GM12892 (cell line): ENCODE measurements at regions not wholly inside any gene's neighbourhood (a gene's known extent, or its start where the extent isn't known, plus 50 kb on each side); places are given as distances from the start of the nearest gene placed in this dataset.

ENCODE experiments used
- DNase-seq: peaks from one replicate; pipeline ENCODE4 v3.0.0; 2011; ENCODE audit not compliant: insufficient read length
- FAIRE-seq: peaks from 2 replicates; lab custom pipeline; 2011; peaks lifted over from hg19 to GRCh38; lab: Jason Lieb, UNC
- POLR2A ChIP-seq: IDR thresholded peaks from 2 replicates; pipeline ENCODE4 v1.6.1; 2011; ENCODE audit warnings: low read depth, low read length, control low read depth
- POLR2AphosphoS5 ChIP-seq: IDR thresholded peaks from 2 replicates; pipeline ENCODE4 v1.6.1; 2011; ENCODE audit warnings: low read depth, low read length, control low read depth
- TAF1 ChIP-seq: IDR thresholded peaks from 2 replicates; pipeline ENCODE4 v1.6.1; 2011; ENCODE audit warnings: low read depth, mild to moderate bottlenecking, control low read depth, low read length, borderline replicate concordance

DNA sequence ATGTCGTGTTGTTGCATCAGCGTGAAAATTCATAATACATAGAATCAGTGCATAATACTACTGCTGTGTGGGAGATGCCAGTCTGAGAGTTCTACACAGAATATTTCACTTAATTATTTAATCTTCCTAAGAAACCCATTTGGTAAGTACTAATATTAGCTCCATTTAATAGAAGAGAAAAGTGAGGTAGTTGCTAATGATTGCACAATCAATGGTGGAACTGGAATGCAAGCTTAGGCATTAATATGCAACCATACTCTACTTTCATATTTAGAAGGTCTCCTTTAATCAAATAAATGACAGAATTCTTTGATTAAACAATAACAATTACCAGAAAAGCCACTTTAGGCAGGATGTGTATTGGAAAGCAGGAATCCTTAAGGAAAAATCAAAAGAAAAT lies 660.7 kb upstream of the PHF14 start:
- FAIRE-seq (no peak), DNase-seq (no peak)
- no peak for TF ChIP-seq TAF1
- no peak for TF ChIP-seq POLR2A
- TF ChIP-seq POLR2AphosphoS5 = no peak

DNA sequence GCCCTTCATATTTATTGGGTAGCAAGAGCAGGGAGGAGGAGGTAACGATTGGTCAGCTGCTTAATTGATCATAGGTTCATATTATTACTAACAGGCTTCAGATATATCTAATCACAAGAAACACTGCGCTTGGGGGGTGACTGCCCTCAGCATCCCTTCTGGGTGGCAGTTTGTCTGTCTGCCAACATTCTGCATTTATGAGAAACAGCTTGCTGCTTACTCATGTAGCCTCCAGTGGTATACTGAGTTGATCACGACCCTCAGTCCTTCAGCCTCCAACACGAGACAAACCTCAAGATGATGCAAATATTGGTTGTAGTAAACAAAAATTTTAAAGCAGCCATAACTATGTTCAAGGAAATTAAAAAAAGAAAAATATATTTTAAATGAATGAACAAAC lies 657.8 kb upstream of the PHF14 start:
- TF ChIP-seq TAF1 (no peak), POLR2A (no peak), POLR2AphosphoS5 (no peak)
- FAIRE-seq = no peak
- DNase-seq = no peak

DNA sequence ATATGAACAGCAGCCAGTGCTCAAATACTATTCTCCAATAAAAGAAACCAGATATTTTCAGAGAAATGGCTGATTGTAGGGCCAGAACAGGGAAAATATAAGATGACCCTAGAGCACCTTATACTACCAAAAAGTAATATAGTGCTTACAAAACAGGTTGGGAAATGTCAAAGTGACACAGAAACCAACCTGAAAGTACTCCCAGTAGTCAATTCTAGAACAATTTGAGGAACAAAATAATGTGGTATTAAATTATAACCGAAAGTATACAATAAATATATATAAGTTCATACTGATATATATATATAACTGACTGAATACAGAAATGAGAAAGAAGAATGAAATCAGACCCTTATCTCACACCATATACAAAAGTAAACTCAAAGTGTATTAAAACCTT lies 657.2 kb upstream of the PHF14 start:
- TF ChIP-seq TAF1 = no peak
- no peak for FAIRE-seq
- DNase-seq = no peak

- DNase-seq = no peak
- no peak for TF ChIP-seq POLR2A
- no peak for TF ChIP-seq POLR2AphosphoS5
- TF ChIP-seq TAF1 = no peak
- no peak for FAIRE-seq
These were observed 648.3 kb upstream of the PHF14 start for GRCh38 chr7:10325395-10325794.

- TF ChIP-seq TAF1 (no peak), POLR2AphosphoS5 (no peak), POLR2A (no peak)
- FAIRE-seq (no peak), DNase-seq (no peak)
These were observed 630.6 kb upstream of the PHF14 start for GRCh38 chr7:10343108-10343507.

- DNase-seq (no peak), FAIRE-seq (no peak)
- no peak for TF ChIP-seq TAF1
- TF ChIP-seq POLR2AphosphoS5 = no peak
- TF ChIP-seq POLR2A = no peak
These were observed 627.6 kb upstream of the PHF14 start for GRCh38 chr7:10346032-10346431.

GRCh38 chr7:10355816-10356215 lies 617.9 kb upstream of the PHF14 start:
- no peak for TF ChIP-seq POLR2AphosphoS5
- TF ChIP-seq TAF1 = no peak
- TF ChIP-seq POLR2A = no peak
- FAIRE-seq = no peak
- no peak for DNase-seq

- DNase-seq = no peak
- FAIRE-seq = no peak
- TF ChIP-seq TAF1 = no peak
- no peak for TF ChIP-seq POLR2A
- no peak for TF ChIP-seq POLR2AphosphoS5
These were observed 613.6 kb upstream of the PHF14 start for GRCh38 chr7:10360050-10360449.

DNA sequence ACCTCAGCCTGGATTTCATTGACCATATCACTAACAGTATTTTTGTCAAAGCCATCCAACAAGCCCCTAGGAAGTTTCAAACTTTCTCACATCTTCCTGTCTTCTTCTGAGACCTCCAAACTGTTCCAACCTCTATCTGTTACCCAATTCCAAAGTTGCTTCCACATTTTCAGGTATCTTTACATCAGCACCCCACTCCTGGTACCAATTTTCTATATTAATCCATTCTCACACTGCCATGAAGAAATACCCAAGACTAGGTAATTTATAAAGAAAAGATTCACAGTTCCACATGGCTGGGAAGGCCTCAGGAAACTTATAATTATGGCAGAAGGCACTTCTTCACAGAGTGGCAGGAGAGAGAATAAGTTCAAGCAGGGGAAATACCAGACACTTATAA lies 571.9 kb upstream of the PHF14 start:
- DNase-seq (no peak), FAIRE-seq (no peak)
- TF ChIP-seq TAF1 (no peak), POLR2AphosphoS5 (no peak), POLR2A (no peak)

- FAIRE-seq (peak; percentile 76), DNase-seq (no peak)
- TF ChIP-seq TAF1 (no peak), POLR2A (no peak), POLR2AphosphoS5 (no peak)
These were observed 561.2 kb upstream of the PHF14 start for GRCh38 chr7:10412422-10413019.

GRCh38 chr7:10418985-10419384 lies 554.7 kb upstream of the PHF14 start:
- FAIRE-seq (no peak), DNase-seq (no peak)
- TF ChIP-seq TAF1 (no peak), POLR2A (no peak), POLR2AphosphoS5 (no peak)

- no peak for TF ChIP-seq TAF1
- no peak for TF ChIP-seq POLR2AphosphoS5
- TF ChIP-seq POLR2A = no peak
- DNase-seq = no peak
- no peak for FAIRE-seq
These were observed 544.6 kb upstream of the PHF14 start for GRCh38 chr7:10429031-10429430.

- TF ChIP-seq POLR2A = no peak
- TF ChIP-seq TAF1 = no peak
- TF ChIP-seq POLR2AphosphoS5 = no peak
- FAIRE-seq = no peak
These were observed 544.2 kb upstream of the PHF14 start for GRCh38 chr7:10429511-10429910.

More at GRCh38 chr7:10429511-10429910, 544.2 kb upstream of the PHF14 start:
- DNase-seq = no peak
